Stimulated activated CD8-positive, alpha-beta memory T cell treated with anti-CD3 and anti-CD28 coated beads, Interleukin-4, amount 100 ng/mL, for 1 hour (primary cell): ENCODE measurements at regions not wholly inside any gene's neighbourhood (a gene's known extent, or its start where the extent isn't known, plus 50 kb on each side); places are given as distances from the start of the nearest gene placed in this dataset.

Experiments used
- DNase-seq, 2 donors: peaks; one replicate each; pipeline ENCODE4 v3.0.0-alpha.2; 2020; ENCODE audit warnings: low read depth in 2 of 2, low spot score in 1 of 2

DNA sequence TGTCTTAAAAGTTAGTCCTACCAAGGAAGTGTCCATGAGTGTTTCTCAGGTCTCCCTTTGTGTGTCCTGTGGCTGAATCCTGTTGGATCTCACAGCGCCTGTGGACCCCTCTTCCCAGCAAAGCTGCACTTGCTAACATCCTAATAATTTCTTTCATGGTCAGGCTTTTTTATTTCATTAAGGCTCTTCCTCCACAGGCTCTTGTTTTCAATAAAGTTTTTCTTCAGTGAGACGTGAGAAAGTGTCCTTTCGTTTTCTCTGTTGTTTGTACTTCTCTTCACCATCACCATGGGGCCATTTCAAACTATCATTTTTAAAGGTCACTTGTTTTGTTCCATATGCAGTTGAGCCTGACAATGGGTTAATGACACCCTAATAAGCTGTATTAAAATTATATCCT is 231.5 kb downstream of the LMO4 start:
- DNase-seq, result no peak

DNA sequence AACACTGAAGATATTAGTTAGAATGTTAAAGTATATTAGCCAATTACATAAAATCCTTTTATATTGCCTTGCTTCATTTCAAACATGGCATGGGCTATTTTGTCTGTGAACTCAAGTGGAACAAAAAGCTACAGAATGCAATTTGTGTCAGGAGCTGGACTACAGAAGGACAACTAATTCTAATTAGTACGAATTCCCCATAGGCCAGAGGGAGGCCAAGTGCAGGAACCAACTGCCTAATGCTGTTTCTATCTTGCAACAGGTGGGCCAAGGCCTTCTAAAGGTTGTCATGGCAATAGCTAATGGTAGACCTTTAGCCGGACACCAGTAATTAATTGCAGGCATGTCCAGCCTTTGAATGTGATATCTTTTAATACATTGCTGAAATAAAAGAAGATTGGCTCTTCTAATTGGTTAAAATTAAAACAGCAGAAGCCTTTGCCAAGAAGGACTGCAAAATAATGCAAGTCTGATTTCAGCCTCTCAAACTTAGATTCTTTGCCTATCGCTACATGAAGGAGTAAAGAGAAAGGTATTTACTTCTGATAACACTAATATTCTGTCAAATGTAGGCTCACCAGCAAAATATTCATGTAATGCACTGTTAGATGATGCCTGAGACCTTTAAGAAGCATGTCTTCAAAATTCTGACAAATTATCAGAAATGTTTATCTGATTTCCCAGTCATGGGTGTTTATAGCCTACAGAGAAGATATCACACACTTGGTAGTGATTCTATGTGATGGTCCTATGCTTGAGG is 232.1 kb downstream of the LMO4 start:
- no peak for DNase-seq

DNA sequence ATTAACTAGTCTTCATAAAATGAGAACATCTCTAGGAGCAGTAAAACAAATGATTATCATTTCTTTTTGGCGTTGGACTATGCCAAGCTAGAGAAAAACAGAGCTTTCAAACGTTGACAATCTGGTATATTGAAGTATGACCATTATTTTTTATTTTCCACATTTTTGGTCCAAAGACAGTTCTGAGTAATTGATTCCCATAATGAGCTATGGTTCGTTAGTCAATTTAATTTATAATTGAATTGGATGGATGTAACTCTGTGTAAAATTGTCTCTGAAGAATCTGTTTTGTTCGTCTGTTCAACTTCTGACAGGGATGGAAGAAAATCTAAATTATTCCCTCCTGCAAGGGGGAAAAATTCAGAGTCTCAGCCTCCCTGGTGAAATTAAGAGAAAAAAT is 234.5 kb downstream of the LMO4 start:
- DNase-seq, result no peak

DNA sequence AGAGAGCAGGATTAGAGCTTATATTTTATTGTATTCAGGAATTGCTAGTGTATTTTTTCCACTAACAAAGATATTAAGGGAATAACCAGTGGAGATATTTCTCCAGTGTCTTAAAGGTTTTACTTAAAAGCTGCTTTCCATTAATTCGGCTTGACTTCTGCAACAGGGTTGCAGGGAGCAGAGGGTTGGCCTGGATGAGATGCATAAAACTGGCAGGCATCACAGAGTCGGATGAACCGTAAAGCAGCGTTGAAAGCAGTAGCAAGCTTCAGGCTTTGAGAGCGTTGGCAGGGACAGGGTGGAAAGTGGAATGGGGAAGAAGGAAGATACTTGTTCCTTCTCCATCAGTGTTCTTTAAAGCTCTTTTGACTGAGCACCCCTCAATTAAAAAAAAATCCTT is 237.2 kb downstream of the LMO4 start:
- DNase-seq, result no peak

DNA sequence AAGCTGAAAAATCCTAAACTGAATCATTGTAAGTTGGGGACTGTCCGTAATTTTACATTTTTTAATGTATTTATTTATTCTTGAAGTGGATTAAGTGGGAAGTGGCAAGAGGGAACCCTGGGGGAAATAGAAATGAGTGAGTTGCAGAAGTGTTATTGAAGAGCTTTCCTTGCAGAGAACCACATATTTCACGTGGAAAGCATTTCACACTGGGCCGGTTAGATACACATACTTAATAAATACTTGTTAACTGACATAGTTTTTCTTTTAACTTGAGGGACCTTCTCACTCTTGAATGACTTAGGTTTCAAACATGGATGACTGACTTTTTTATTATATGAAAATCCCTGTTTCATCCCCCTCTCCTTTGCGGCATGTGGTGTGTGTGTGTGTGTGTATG is 239.3 kb downstream of the LMO4 start:
- DNase-seq, result no peak

DNA sequence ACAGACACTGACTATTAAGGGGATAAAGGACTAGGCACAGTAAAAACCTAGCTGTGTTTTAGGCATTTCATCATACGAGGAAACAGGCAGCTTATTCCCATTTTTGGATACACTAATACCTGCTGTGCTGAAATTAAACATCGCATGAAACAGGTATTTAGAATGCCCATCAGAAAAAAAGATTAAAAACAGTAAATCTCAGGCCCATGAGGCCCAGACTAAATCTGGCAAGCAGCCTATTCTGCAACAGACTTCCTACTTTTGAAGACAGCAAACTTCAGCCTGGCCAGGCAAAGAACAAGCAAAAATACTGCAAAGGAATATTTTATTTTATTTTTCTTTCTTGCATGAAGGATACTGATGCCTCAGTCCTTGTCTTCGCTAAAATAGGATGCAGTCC is 240.2 kb downstream of the LMO4 start:
- no peak for DNase-seq

DNA sequence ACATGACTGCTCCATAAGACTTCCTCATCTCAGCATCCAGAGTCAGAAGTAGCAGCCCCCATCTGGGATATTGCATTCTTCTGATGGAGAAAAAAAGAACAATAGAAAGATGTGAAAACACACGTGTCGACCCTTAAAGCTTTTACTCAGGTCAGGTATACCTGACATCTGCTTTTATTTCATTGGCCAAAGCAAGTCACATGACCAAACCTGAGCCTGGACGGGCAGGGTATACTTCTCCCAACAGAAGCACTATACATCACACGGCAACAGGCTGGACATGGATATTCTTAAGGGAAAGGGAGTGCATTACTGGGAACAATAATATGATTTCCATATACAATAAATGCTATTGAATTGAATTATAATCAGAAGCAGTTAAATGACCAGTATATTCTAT is 243.3 kb downstream of the LMO4 start:
- no peak for DNase-seq

DNA sequence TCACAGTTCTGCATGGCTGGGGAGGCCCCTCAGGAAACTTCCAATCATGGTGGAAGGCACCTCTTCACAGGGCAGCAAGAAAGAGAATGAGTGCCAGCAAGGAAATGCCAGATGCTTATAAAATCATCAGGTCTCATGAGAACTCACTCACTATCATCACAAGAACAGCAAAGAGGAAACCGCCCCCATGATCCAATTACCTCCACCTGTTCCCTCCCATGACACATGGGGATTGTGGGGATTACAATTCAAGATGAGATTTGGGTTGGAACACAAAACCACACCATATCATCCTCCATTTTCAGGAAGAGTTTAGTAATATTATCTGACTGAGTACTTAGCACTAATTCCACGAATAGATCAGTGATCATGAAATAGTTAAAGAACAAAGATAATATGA is 244.2 kb downstream of the LMO4 start:
- no peak for DNase-seq

DNA sequence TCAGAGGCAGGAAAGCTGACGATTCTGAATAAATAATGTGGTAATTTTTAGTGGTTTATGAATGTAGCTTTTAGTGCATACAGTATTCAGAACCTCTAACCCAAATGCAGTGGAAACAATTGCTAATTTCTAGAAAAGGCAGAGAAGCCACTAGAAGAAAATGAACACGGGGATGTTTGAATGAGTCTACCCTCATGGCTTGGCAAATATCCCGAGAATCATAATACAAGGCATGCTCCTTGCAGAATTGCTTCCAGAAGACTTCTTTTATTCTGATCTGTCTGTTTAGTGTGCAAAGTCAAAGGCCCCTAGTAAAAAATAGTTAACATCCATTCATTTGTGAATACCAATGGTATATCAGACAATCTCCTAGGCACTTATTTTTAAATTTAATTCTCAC is 246.8 kb downstream of the LMO4 start:
- DNase-seq, result no peak

DNA sequence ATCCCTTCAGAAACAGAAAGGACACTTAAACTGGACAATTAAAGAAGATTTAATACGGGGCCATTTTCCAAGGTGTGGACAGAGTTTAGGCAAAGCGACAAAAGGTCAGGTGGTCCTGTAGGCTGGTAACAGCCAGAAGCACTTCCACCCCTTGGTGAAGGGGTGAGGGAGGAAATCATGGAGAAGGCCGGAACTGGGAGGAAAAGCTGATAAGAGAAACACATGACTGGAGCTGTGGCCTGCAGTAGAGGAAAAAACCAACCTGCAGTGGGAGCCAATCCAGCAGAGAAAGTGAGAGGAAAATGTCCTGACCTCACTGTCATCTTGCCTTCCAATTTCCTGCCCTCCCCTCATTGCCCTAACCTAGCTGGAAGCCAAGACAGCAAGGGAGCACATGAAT is 249.8 kb downstream of the LMO4 start:
- no peak for DNase-seq

DNA sequence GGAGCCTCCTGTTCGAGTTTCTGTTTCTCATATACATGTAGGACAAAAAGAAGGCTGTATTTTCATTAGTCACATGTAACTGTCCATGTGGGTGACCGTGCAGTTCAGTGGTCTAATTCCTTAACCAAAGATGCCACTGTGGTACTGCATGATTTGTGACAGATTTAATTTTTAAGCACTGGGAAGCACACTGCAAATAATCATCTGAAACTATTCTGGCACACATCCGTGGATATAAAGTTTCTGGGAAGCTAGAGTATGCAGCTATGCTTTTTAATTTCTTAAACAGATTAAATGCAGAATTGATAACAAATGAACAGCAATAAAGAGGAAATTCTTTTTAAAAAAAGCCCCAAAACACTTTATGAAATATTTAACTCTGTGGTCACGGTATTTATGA is 254.8 kb downstream of the LMO4 start:
- DNase-seq, result no peak

DNA sequence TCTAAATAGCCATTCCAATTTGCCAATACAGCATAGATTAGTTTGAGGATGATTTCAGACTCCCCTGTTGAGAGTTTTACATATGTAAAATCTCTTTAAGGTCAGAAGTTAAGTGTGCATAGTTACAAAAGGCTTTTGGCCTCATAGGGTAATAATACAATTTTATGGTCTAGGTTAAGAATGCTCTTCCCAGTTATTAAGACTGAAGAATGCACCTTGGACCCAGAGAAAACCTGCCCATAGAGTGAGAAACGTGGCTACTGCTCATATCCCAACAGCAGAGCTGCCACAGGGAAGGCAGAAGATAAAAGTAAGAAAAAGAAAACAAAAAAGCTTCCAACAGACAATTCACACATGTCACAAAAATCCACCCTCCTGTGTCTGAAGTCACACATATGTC is 255.9 kb downstream of the LMO4 start:
- DNase-seq, result no peak

DNA sequence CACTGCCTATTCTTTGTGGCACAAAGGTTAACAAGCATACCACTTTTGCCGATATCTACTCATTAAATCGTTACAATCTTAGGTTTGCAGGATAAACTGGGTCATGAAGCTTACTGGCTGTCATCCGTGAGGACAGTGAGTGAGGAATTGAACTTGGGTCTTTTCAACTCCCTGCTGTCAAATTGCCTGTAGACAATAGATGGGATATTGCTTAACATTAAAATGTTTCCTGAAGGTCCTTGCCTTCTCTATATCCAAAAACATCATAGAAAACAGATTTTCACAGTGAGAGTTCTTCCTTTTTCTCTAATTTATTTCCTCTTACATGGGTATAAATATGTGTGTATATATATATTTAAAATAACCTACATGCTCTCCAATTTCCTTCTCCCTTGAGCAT is 257.8 kb downstream of the LMO4 start:
- DNase-seq, result no peak

DNA sequence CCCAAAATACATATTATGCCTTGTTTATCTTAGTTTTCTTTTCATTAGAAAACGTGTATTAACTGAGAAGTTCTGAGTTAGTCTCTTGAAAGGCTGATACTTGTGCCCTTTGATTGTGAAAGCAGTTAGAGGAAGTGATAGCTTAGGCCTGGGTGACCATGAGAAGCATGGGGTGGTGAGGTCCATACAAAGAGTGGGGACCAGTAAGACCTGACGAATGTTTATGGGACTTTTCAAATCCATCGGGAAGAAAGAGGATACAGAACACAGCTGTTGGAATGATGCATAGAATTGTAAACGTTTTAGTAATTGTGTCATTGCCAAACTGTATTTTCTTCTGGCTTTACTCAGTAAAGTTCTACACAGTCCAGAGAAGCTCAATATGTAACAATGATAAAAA is 259.8 kb downstream of the LMO4 start:
- DNase-seq, result no peak

DNA sequence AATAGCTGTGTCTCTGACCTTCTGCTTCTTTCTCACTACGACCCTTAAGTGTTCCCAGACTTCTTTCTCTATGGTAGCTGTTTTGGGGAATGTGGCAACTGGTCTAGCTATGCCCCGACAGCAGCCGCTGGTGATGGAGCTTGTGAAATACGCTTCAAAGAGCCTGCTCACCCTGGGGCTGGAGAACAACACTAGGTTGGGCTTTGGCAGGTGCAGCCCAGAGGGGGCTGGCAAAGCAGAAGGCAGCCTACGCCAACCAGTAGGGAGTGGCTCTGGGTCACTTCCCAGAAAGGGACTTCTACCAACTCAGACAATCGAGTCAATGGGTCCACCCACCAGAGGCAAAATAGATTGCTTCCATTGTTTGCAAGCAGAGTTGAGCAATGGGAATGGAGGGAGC is 262.8 kb downstream of the LMO4 start:
- no peak for DNase-seq

DNA sequence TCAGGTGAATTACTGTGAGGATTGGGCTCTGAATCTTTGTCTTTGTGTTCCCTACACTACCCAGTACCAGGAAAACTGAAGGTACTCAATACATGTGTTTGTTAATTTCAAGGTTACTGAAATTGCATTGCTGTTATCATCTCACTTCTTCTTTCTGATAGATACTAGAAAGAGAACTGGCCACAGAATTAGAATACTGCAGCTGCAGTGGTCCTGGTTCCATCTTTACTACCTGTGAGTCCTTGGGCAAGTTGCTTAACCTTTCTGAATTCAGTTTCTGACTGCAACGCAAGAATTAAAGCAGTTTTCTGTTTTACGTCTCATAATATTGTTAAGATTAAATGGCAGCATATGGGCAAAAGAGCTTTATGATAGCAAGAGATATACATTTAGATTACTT is 263.5 kb downstream of the LMO4 start:
- DNase-seq, result no peak

DNA sequence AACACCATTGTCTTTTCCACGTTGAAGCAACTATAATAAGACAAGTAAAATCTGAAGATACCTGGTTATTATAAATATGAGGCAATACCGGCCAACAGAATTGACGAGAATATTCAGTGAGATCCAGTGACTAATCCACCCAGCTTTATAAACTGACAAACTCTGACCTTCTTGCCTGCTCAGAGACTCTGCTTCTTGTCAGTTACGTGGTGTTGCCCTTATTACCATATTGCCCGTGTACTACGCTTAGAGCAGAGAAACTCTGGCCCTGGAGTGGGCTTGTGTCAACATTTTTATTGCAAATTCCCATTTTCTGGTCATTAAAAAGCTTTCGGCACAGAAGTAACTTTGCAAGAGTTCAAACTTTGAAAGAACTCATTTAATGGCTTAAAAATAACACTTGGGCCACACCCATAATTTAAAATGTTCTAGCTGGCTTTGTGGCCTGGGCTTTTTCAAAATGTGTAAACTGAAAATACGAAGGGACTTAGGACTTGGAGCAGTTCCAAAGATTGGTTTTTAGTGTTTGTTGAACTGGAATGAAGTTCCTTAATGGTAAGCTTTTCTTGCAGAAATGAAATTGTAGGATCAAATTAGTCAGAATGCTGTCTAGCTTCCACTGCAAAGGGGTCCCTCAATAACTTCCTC is 266.2 kb downstream of the LMO4 start:
- DNase-seq, result no peak

DNA sequence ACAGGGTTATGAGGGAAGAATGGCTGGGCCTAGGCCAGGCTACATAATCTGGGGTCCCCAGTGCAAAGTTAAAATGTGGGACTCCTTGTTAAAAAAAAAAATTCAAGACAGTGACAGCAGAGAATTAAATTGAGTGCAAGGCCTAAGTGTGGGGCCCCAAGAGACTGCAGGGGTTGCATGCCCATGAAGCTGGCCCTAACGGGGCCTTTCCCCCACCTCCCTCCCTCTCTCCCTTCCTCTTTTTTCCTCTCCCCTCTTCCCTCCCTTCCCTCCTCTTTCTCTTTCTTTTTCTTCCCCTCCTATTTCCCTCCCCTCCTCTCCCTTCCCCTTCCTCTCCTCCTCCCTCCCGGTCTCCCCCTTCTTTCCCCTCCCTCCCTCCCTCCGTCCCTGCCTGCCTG is 266.7 kb downstream of the LMO4 start:
- no peak for DNase-seq

DNA sequence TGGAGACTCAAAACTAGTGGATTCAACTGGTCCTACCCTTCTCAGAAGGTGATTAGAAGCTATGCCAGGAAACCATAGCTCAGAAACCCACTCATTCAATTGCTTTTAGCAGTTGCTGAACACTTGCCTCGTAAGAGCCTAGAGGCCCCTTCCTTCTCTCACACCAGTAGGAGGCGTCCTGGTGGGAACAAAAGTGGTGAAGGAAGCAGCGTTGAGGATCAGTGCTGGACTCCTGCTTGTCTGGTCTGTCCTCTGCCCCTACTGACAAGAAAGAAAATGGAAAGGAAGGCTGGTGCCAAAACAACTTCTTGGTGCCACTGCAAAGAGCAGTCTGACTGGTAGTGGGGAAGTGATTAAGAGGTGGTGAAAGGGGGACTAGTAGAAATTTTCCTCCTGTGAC is 269.7 kb downstream of the LMO4 start:
- no peak for DNase-seq

DNA sequence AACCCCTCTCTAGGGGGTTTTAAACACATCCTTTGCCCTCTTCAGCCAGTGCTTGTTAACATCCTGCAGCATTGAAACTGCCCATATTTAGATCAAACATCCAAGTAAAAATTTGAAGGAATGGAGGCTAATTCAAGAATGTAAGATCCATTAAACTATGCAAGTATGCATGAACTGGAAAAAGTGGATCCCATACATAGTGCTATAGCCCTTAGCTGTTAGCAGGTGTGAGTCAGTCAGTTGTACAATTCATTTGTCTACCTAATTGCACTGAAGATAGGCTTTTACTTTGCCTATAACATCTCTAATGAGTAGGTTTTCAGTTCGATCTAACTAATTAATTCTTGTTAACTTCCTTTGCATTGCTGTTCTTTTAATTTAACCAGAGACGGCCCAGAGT is 270.9 kb downstream of the LMO4 start:
- no peak for DNase-seq

DNA sequence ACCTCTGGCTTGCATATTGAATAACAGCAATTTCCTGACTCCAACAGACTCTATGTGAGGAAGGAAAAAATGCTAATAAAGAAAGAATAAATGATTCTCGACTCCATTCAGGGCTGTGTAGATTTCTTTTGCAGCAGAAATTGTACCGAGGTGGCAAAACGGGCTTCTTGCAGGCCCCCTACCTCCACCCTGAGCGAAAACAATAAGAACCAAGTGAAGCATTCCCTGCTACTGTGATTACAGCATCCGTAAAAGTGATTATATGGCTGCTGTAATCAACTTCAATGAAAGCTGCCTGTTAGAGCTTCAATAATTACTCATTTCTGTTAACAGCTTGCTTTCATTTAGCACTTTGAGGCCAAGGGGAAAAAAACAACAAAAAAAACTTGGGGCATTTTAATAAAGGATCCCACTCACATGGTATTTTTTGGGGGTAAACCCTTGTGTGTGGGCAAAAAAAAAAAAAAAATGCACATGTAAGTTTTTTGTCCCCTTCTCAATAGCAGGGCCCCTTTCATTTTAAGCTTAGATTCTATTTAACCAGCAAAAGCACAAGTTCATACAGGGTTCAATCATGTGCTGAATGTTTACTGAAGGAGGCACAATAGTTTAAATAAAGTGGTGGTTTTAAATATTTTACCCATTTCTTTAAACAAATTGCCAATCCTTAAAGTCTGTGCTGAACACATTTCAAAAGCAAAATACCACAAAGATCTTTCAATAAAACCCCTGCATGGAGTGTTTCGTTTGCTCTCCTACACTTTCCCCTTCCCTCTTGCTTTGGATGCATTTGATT is 271.6 kb downstream of the LMO4 start:
- no peak for DNase-seq

DNA sequence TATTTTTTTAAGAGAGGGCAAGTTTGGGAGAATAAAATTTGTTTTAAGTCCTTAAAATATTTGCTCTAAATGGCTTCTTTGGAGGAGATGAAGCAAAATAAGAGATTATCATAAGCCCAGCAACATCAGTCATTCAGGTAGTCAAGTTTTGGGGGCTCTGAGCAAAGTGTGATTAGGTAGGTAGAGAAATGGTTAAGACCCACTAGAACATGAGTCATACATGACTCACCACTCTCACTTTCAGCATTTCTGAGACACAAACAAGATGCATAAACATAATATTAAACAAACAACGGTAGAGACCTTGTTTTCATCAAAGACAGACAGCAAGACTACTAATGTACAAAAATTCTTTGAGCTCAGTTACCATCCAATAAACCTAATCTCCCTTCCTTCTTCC is 272.2 kb downstream of the LMO4 start:
- DNase-seq, result no peak
